GM18909 (cell line): ENCODE measurements at regions not wholly inside any gene's neighbourhood (a gene's known extent, or its start where the extent isn't known, plus 50 kb on each side); places are given as distances from the start of the nearest gene placed in this dataset.

Source experiments
- ATAC-seq: cut with Tn5 transposase; IDR thresholded peaks from one replicate; pipeline ENCODE4 v1.9.1; 2021; ENCODE audit warnings: mild to moderate bottlenecking; ENCODE audit not compliant: unreplicated experiment, poor library complexity

DNA sequence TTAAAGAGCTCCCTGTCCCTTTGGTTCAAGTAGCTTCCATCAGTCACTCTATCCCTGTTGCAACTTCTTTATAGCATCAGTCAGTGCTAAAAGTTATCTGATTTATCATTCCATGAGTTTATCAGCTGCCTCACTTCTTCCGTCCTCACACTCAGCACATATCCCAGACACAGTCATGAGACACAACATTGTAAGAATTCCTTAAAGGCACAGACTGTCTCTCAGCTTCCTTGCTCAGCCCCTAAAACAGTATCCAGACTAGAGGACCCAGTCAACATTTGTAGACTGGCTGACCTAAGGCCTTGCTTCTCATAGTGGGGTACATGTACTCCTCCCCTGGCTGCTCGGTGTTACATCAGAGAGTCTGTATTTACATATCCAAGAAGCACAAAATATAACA, 164.9 kb upstream of the ADGRL2 start:
- no peak for ATAC-seq

DNA sequence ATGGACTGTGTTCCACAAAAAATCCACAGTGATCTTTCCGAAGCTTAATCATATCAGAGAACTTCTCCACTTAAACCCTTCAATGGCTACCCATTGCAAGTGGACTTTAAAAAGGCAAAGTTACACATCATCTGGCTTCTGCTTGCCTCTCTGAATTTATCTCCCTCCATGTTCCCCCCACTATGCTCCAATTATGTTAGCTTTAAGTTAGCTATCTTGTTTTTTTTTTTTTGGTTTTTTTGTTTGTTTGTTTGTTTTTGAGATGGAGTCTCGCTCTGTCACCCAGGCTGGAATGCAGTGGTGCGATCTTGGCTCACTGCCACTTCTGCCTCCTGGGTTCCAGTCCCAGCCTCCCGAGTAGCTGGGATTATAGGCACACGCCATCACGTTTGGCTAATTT, 166.4 kb upstream of the ADGRL2 start:
- no peak for ATAC-seq

DNA sequence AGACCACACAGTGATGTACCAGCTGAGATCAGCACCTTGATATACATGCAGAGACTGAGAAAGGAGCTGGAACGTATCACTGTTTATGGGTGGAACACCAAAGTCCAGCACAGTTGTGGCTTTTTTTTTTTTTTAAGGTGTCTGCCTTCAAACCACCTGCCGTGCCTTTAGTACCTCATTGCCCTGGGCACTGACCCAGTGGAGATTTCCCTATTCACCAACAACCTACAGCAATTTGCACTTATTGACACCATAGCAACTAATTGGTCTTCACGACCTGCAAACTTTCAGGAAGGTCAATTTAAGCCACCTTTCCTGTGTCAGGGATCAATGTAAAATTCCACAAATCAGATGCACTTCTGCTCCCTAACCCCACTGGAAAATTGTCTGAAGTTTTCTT, 181.6 kb upstream of the ADGRL2 start:
- ATAC-seq, result no peak

DNA sequence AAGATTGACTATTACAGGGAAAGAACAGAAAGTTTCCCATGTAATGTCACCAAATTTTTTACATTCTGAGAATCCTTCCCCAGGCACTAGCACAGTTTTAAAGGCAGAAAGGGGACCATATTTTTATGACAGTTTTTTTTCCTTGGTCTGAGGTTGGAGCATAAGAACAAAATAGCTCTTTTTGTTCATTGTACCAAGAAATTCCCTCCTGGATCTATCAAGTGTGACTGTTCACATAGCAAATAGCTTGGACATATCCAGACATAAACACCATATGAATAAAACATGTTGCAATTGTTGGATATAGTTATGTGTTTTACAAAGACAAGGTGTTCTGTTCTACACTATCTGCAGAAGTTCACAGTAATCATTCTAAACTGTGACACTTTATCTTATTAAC, 182.4 kb upstream of the ADGRL2 start:
- ATAC-seq, result no peak

DNA sequence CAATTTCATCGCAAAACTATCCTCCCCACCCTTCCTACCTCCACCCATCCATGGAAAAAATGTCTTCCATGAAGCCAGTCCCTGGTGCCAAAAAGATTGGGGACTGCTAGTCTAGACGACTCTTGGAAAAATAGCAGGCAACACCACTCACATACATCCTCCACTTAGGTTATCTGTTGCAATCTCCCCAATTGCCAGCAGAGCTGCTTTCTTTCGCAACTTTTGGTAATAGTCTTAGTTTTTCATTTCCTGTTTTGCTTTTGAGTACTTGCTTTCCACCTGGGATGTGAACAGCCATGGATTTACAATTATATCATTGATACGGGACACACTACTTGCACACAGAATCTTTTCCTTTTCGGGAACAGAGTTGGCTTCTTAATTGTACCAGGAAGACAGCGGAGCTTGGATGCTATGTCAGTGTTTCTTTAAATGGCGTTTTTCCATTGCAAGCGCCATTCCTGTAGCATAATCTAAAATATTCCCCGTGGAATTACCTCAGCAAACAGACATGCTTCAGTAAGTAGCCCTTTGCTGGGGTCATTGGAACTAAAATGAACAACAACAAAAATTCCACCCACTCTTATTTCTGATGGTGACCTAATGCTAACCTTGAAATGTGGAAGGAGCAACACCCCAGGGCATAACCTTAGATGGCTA, 183.3 kb upstream of the ADGRL2 start:
- ATAC-seq, result no peak

DNA sequence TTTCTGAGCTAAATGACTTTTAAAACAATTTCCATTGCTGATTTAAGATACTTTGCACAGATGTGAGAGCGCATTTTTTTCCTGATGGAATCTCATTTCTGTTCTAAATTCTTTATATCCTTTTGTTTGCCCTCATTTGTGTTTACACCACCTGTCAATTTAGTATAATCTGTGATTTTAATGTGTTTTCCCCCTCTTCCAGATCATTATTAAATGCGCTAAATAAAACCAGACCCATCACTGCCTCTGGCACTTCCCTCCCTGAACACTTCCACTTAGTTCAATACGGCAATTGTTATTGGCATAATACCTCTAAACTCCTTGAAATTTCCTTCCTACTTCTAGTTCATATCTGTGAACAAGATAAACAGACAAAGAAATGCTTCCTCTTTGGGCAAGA, 186.9 kb upstream of the ADGRL2 start:
- no peak for ATAC-seq

DNA sequence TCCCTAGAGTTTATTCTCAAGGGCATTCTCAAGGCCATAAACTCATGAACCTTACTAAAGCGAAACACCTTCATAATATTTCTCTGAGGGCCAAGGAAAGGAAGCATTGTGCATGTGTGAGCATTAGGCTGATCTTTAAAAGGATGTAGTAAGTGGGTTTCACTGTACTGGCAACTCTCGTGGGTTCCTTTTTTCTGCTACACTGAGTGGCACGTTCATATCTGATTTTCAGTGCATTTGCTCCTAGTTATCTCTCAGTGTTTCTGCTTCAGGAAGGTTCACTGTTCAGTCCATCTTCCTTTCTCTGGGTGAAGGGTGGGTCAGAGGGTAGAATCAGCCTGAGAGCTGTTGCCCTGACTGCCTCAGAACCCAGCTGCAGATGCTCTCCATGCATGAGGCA, 192.8 kb upstream of the ADGRL2 start:
- no peak for ATAC-seq

DNA sequence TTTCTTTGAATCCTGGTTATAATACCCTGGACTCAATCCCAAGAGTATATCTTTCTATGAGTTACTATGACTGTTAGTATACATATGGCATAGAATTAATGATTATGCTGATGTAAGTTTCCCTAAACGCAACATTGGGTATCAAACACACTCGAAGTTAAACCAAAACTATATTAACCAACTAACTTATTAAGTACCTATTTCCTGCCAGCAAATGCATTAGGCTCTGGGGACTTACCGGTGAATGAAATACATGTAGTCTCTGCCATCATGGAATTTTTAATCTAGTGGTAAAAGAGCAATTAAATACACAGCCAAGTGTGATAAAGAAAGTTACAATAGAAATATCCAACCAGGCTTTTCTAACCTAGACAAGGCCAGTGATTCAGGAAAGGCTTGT, 193.6 kb upstream of the ADGRL2 start:
- no peak for ATAC-seq

DNA sequence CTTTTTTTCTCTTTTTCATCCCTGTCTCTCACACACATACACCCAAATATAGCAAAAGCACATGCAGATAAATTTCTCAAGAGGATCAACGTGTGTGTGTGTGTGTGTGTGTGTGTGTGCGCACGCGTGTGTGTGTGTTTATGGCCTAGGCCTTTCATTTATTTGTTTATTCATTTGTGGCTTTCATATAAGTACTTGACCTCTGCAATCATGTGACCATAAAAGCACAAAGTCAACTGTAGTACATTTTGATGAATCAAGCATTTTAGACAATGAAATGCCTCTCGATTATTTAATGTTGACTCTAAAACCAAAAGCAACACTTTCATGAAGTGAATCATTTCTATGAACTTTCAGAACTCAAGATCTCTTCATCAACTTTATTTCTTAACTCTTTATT, 194.1 kb upstream of the ADGRL2 start:
- ATAC-seq, result no peak

DNA sequence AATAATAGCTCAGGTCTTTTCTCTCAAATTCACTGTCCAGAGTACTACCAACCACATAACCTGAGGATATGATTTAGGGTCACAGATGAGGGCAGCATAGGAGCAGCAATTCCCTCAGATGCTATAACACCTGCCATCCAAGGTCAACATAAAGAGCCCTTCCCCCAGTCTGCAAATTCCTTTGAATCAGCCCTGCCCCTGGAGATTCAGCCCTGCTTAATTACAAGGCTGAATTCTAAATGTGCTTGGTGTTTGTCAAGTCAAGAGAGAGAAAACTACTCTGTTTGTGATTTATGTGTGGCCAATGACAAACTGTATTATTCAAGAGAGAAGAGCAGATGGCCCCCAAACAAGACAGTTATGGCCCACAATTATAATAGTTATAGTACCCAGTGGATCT, 195.7 kb upstream of the ADGRL2 start:
- no peak for ATAC-seq

DNA sequence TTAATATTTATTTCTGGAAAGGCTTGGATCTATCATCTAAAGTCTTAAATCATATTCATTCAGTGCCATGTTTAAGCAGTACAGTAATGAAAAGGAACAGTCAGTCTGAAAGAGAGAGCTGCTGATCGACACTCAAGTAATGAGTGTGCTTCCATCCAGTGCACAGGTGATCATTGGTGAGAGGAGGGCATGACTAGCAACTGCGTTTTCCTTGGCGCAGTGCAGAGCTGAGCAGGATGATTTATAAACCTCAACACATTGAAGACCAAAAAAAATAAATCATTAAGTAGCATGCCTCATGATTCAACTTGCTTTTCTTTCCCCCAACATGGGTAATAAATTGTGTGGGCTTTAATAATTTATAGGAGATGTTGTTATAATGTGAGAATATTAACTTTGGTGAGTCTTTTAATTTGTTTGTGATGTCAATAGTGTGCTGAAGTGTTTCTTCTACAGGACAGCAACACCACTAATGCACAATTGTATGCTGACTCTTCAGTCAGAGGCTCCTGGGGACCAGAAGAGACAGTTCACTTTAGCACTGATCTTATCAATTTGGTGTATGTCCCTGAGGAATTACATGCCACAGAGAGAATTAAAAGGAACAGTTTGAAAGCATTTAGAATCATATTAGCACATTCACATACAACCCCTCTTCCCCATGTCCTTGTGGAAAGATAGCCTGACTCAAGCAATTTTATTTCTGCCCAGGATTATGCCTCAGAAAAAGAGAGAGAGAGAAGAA, 199.7 kb upstream of the ADGRL2 start:
- no peak for ATAC-seq

DNA sequence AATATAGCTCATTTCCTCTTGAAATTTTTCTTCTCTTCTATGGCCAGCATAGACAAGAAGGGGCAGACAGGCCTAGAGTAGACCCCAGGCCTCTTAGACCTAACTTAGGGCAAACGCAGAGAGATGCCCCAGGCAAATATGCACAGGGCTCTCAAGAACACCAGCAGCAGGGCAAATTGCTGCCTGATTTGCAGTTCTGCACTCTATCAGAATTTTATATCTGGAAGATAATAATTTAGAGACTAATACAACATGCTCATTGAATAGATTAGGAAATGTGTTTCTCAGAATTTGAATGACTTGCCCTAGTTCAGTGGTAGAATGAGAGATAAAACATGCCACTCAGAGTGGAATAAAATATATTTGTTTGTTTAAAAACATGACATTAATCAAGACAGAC, 200.4 kb upstream of the ADGRL2 start:
- ATAC-seq, result no peak

DNA sequence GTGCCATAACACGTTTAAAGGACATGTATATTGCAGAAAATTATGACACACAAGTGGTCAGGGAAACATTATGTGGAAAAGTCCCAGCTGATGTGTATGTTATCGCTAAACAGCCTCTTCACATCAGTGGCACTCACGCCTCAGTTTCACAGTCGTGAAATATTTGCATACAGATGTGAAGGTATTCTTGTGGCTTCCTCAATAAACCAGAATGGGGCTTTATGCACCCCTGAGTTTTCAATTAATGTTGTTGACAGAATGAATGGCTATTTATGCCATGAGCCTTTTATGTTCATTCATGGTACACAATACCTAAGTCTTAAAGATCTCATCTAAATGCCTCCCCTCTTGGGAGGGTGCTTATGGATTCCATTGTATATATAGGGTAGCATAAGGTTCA, 202.1 kb upstream of the ADGRL2 start:
- no peak for ATAC-seq

DNA sequence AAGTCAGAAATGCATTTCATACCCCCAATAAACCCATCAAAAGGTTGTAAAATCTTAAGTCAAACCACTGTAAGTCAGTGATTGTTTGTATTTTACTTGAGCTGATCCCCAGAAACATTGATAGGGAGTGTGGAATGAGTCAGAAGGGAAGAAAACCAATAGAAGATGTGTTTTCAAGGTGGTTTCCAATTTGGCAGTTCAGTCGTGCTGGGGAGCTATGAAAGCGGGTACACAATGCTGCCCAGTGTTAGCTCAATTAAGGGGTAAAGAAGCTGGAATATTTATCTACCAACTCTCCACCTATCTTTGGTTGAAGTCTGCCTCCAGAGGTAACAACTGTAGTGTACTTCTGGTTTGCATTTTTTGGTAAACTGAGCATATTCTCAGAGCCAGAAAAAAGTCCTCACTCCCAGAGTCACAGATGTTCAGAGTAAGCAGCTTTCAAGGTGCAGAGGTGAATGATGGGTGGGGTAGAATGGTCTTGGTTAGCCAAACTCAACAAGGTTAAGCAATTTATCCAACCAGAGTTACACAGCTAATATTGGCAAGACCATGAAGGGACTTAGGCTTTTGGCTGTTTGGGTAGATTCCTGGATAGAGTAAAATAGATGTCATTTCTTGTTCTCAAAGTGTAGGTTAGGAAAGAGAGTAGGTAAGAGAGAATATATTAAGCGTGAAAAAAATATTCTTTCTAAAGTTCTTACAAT, 202.9 kb upstream of the ADGRL2 start:
- ATAC-seq, result no peak

DNA sequence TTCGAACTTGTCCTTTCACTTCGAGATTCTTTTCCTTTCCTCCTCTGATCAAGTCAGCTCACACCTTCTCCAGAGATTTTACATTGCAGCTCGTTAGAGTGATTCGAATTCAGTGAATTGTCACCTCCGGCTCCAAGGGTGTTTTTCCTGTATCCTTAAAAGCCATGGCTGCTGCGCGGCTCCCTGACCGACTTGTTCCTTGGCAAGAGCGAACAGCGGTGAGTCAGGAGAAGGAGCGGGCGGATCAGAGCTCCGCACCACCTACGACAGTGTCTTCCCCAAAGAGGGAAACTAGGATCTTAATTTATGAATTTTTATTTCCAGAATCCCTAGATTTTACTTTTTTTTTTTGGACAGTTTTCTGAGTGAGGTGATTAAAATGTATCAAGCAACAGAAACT, 204.4 kb upstream of the ADGRL2 start:
- ATAC-seq, result no peak

DNA sequence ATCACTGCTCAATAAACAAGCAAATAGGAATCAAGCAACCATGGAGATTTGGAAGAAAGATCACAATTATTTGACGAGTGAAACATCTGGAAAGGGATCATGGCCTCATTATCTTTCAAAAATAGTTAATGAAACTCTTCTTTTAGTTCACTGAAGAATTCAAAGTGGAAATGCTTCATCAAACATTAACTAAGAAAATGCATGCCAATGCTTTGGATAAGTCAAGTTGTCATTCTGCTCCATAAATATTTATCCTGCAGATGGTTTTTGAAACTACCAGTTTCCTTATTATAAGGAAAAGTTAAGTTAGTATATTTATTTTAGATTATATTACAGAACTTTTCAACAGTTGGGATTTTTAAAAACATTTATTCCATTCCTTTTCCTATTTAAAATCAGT, 206.5 kb upstream of the ADGRL2 start:
- ATAC-seq, result no peak

DNA sequence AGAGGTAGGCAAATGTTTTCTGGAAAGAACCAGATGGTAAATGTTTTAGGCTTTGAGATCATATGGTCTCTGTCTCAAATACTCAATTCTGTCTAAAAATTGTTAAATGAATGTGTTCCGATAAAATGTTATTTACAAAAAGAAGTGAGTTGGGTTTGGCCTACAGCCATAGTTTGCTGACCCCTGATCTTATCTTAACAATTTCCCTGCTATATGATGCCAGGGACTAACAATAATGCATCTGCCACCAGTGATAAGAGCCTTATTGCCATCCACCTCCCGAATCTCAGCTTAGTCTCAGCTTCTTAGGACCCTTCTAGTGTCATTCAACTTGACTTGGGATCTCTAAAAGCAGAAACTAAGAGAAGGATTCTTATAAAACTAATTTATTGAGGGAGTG, 208.5 kb upstream of the ADGRL2 start:
- no peak for ATAC-seq

DNA sequence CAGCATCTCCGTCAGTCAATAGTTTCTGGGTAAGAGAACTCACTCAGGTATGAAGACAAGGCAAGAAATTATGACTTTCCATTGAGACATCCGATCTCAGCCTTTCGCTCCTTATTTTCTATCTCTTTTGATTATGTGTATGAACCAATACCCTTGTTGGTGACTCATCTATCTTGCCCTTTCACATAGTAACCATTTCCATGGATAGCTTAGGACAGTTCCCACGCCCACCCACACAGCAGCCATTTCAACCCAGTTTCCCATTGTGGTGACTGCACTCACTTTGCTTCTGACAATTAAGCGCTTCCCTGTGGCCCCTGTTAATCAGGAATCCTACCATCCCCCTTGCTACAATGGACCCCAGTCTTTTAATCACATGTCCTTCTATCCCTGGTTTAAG, 210.6 kb upstream of the ADGRL2 start:
- no peak for ATAC-seq

DNA sequence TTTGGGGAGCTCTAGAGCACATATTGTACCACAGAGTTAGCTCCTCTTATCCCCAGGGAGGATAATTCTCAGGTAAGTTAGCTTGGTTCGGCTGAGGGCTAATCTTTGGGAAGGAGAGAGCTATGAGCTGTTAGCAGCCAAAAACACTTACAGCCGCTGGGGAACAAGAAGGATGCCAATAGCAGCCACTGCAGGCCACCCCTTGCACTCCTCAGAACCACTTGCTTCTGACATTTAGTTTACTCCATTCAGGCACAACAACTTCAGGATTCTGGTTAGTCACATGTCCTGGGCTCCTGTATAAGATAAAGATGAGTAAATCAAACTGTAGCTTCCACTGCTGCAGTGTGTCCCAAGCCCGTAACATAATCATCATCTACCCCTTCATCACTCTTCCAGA, 212.6 kb upstream of the ADGRL2 start:
- no peak for ATAC-seq

DNA sequence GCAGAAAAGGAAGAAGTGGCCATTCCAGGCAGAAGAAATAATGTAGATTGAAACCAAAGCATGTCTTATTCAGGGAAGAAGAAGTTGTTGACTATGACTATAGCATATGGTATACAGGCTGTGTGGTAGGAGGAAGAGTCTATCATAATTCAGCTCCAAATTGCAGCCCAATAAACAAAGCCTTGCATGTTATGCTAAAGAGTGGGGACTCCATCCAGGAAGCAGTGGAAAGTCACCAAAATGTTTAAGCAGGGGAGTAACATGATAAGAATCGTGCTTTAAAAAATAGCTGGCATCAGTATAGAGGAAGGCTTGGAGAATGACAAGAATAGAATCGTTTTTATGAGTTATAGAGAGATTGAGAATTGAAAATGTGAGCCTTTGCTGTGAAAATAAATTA, 213.3 kb upstream of the ADGRL2 start:
- ATAC-seq, result no peak

DNA sequence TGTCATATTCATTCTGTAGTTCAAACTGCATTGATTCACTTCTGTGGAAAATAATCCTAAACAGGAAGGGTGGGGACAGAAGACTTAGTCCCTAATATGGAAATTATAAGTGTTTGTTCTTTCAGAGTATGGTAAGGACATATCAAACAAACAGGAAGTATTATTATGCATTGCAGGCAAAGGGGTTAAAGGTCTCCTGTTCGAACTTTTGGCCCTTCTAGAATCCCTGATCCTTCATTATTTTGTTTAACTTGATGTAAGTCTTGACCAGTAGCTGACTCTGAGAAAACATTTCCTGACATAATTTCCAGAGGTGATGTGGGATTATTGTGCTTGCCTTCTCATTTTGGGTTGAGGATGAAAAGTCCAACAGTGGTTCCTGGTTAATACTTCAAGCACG, 215.4 kb upstream of the ADGRL2 start:
- ATAC-seq, result no peak

DNA sequence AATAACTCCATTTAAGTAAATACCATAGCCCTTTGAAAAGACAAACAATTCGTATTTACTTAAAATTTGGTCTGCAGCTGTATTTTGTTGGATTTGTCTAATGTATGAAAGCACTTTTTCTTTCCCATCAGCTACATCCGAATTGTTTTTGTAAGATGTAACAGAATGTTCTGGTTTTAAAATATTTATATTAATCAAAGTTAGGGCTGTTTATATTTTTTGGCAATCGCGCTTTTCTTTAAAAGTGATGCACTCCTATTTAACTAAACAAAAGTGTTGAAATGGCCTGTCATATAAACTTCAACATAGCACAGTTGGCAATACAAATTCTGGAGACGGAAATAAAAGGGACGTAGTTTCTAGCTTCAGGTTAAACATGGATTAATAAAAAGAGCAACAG, 216.3 kb upstream of the ADGRL2 start:
- ATAC-seq, result no peak
